GM23338 (cell line): ENCODE measurements at regions not wholly inside any gene's neighbourhood (a gene's known extent, or its start where the extent isn't known, plus 50 kb on each side); places are given as distances from the start of the nearest gene placed in this dataset.

Experiments
- ATAC-seq: fragments of 200-7000 bp; cut with Tn5 transposase; 3 replicates; pipeline ENCODE4 v1.9.1; 2020
- DNase-seq: peaks from one replicate; pipeline ENCODE4 v3.0.0-alpha.2; 2015; ENCODE audit warnings: low spot score
- H2AFZ ChIP-seq: fragments of 200-600 bp; sonication (generic); 2 replicates; pipeline ENCODE4 v1.8.0; 2016; ENCODE audit warnings: antibody characterized with exemption, mild to moderate bottlenecking, moderate library complexity
- H3F3A ChIP-seq: fragments of 200-600 bp; sonication (generic); replicated peaks from 2 replicates; pipeline ENCODE4 v1.8.0; 2017; ENCODE audit warnings: antibody characterized with exemption, mixed run types, low read depth
- H3K27ac ChIP-seq: fragments of 200-600 bp; sonication (generic); 2 replicates; pipeline ENCODE4 v1.6.1; 2016; ENCODE audit warnings: low read depth
- H3K27me3 ChIP-seq: fragments of 200-600 bp; sonication (generic); 2 replicates; pipeline ENCODE4 v1.8.0; 2016; ENCODE audit warnings: mild to moderate bottlenecking, mixed run types, moderate library complexity; ENCODE audit not compliant: insufficient read depth
- H3K36me3 ChIP-seq: fragments of 200-600 bp; sonication (generic); 2 replicates; pipeline ENCODE4 v1.8.0; 2016; ENCODE audit warnings: mild to moderate bottlenecking; ENCODE audit not compliant: insufficient read depth
- H3K4me1 ChIP-seq: fragments of 200-600 bp; sonication (generic); 2 replicates; pipeline ENCODE4 v1.8.0; 2016; ENCODE audit warnings: mild to moderate bottlenecking, moderate library complexity; ENCODE audit not compliant: insufficient read depth
- H3K4me2 ChIP-seq: fragments of 200-600 bp; sonication (generic); 2 replicates; pipeline ENCODE4 v1.7.1; 2017; ENCODE audit warnings: mixed run types
- H3K4me3 ChIP-seq: fragments of 200-600 bp; sonication (generic); 2 replicates; pipeline ENCODE4 v1.6.1; 2016; ENCODE audit warnings: mixed run types
- H3K79me2 ChIP-seq: fragments of 200-600 bp; sonication (generic); replicated peaks from 2 replicates; pipeline ENCODE4 v1.8.0; 2017; ENCODE audit warnings: mild to moderate bottlenecking; ENCODE audit not compliant: insufficient read depth
- H3K9me2 ChIP-seq: fragments of 200-600 bp; sonication (generic); 2 replicates; pipeline ENCODE4 v1.8.0; 2017; ENCODE audit not compliant: insufficient read depth
- H4K20me1 ChIP-seq: fragments of 200-600 bp; sonication (generic); replicated peaks from 2 replicates; pipeline ENCODE4 v1.8.0; 2017; ENCODE audit warnings: mild to moderate bottlenecking; ENCODE audit not compliant: insufficient read depth
- H3K27ac Mint-ChIP-seq: 2 replicates; pipeline ENCODE4 v1.8.0; 2020; ENCODE audit warnings: inconsistent platforms, mild to moderate bottlenecking, moderate library complexity, mixed read lengths
- H3K27me3 Mint-ChIP-seq: 3 replicates; pipeline ENCODE4 v1.8.0; 2022; ENCODE audit warnings: low read depth, mild to moderate bottlenecking, moderate library complexity, mixed read lengths, inconsistent platforms; ENCODE audit not compliant: insufficient read depth, poor library complexity
- H3K36me3 Mint-ChIP-seq: 3 replicates; pipeline ENCODE4 v1.8.0; 2021; ENCODE audit warnings: low read depth, mild to moderate bottlenecking, inconsistent platforms, moderate library complexity, mixed read lengths
- H3K4me1 Mint-ChIP-seq: 3 replicates; pipeline ENCODE4 v1.8.0; 2020; ENCODE audit warnings: mild to moderate bottlenecking, inconsistent platforms, mixed read lengths
- H3K4me3 Mint-ChIP-seq: 3 replicates; pipeline ENCODE4 v1.8.0; 2021; ENCODE audit warnings: moderate library complexity, mild to moderate bottlenecking, inconsistent platforms, mixed read lengths
- H3K9me3 Mint-ChIP-seq: 3 replicates; pipeline ENCODE4 v1.8.0; 2020; ENCODE audit warnings: moderate library complexity, mild to moderate bottlenecking, inconsistent platforms, mixed read lengths
- CREB1 ChIP-seq: fragments of 250-450 bp; sonication (Bioruptor Pico); IDR thresholded peaks from 2 replicates; pipeline ENCODE4 v1.5.0; 2020; ENCODE audit warnings: low read depth, mild to moderate bottlenecking, moderate library complexity
- CTCF ChIP-seq, 2 experiments: fragments of 200-600 bp in 1 of 2; sonication (generic) in 1 of 2; conservative IDR thresholded peaks; 2 replicates each; pipeline versions ENCODE4 v1.5.1 to v1.6.1; 2016 to 2017; ENCODE audit warnings: antibody characterized with exemption in 2 of 2, low read depth in 2 of 2, mild to moderate bottlenecking in 2 of 2, moderate library complexity in 1 of 2
- ETS1 ChIP-seq: IDR thresholded peaks from 2 replicates; pipeline ENCODE4 v1.6.1; 2016; ENCODE audit warnings: antibody characterized with exemption
- EZH2 ChIP-seq: fragments of 200-600 bp; sonication (generic); IDR thresholded peaks from one replicate; pipeline ENCODE4 v1.8.0; 2017; ENCODE audit warnings: antibody characterized with exemption, mild to moderate bottlenecking, low read depth; ENCODE audit not compliant: unreplicated experiment
- EZH2phosphoT487 ChIP-seq: fragments of 200-600 bp; sonication (generic); IDR thresholded peaks from one replicate; pipeline ENCODE4 v1.8.1; 2018; ENCODE audit warnings: antibody characterized with exemption; ENCODE audit not compliant: unreplicated experiment
- JUNB ChIP-seq: IDR thresholded peaks from one replicate; pipeline ENCODE4 v1.6.1; 2016; ENCODE audit warnings: antibody characterized with exemption; ENCODE audit not compliant: unreplicated experiment
- NANOG ChIP-seq: IDR thresholded peaks from 2 replicates; pipeline ENCODE4 v1.6.1; 2016; ENCODE audit warnings: antibody characterized with exemption, borderline replicate concordance
- POLR2AphosphoS5 ChIP-seq: IDR thresholded peaks from 2 replicates; pipeline ENCODE4 v1.6.1; 2016; ENCODE audit warnings: antibody characterized with exemption, low read depth
- REST ChIP-seq: IDR thresholded peaks from one replicate; pipeline ENCODE4 v1.6.1; 2018; ENCODE audit warnings: antibody characterized with exemption; ENCODE audit not compliant: unreplicated experiment
- STAT1 ChIP-seq: IDR thresholded peaks from one replicate; pipeline ENCODE4 v1.6.1; 2016; ENCODE audit warnings: antibody characterized with exemption; ENCODE audit not compliant: unreplicated experiment
- ZNF114 ChIP-seq: fragments of 250-450 bp; sonication (Bioruptor Pico); IDR thresholded peaks from 2 replicates; pipeline ENCODE4 v1.5.0; 2020; ENCODE audit warnings: mild to moderate bottlenecking, moderate library complexity
- ZNF331 ChIP-seq: fragments of 250-450 bp; sonication (Bioruptor Pico); IDR thresholded peaks from 2 replicates; pipeline ENCODE4 v1.5.0; 2020; ENCODE audit warnings: low read depth, mild to moderate bottlenecking, moderate library complexity
- ZNF462 ChIP-seq: fragments of 250-450 bp; sonication (Bioruptor Pico); IDR thresholded peaks from 2 replicates; pipeline ENCODE4 v1.5.0; 2020; ENCODE audit warnings: mild to moderate bottlenecking, moderate library complexity

- no peak overlapping the region for H3K27ac Mint-ChIP-seq
- DNase-seq (no peak), ATAC-seq (no peak)
- no peaks in the 10 kb centered on the region for H3K36me3 Mint-ChIP-seq
- no peak overlapping the region for H2AFZ ChIP-seq
- H3K4me3 Mint-ChIP-seq = no peak overlapping the region
- no peak overlapping the region for H3K27ac ChIP-seq
- H3K4me1 Mint-ChIP-seq = no peaks in the 10 kb centered on the region
- H4K20me1 ChIP-seq = no peaks in the 10 kb centered on the region
- H3K27me3 Mint-ChIP-seq = peaks cover 2% of the 10 kb centered on the region
- H3K9me3 Mint-ChIP-seq = no peaks in the 10 kb centered on the region; the same call in 2 of the 3 replicates
- no peaks in the 10 kb centered on the region for H3K27me3 ChIP-seq
- H3K4me3 ChIP-seq = no peak overlapping the region
- no peaks in the 10 kb centered on the region for H3K4me1 ChIP-seq
- H3K36me3 ChIP-seq = no peaks in the 10 kb centered on the region
- H3K9me2 ChIP-seq = peaks cover 4% of the 10 kb centered on the region; the same call in 1 of the 2 replicates
- no peaks in the 10 kb centered on the region for H3K79me2 ChIP-seq
- H3F3A ChIP-seq = no peaks in the 10 kb centered on the region
- H3K4me2 ChIP-seq = no peak overlapping the region
- TF ChIP-seq EZH2phosphoT487 (no peak), CREB1 (CRISPR knock-in tag) (no peak), NANOG (no peak), ZNF114 (CRISPR knock-in tag) (no peak), ETS1 (no peak), ZNF462 (CRISPR knock-in tag) (no peak), JUNB (no peak), ZNF331 (CRISPR knock-in tag) (no peak), POLR2AphosphoS5 (no peak), CTCF (conservative IDR thresholded peaks at IDR 0.05; ENCODE audit: low read depth in 2 of 2) (no peak), EZH2 (no peak), STAT1 (no peak), REST (no peak)
These were observed 157.5 kb upstream of the MGMT start for GRCh38 chr10:129309565-129309964.
